Colonic mucosa (tissue), 4 donors: ENCODE measurements at regions not wholly inside any gene's neighbourhood (a gene's known extent, or its start where the extent isn't known, plus 50 kb on each side); places are given as distances from the start of the nearest gene placed in this dataset.

Experiments
- DNase-seq: peaks from one replicate; pipeline ENCODE4 v3.0.0-alpha.2; 2020
- H3K27ac ChIP-seq: fragments of 200-600 bp; one replicate; pipeline ENCODE4 v1.8.0; 2021
- H3K27me3 ChIP-seq: fragments of 200-600 bp; one replicate; pipeline ENCODE4 v1.8.0; 2021
- H3K36me3 ChIP-seq: fragments of 200-600 bp; one replicate; pipeline ENCODE4 v1.8.0; 2021
- H3K4me1 ChIP-seq: fragments of 200-600 bp; one replicate; pipeline ENCODE4 v1.8.0; 2021; ENCODE audit warnings: mild to moderate bottlenecking
- H3K4me3 ChIP-seq: fragments of 200-600 bp; one replicate; pipeline ENCODE4 v1.8.0; 2021
- H3K9ac ChIP-seq, 2 donors: one replicate each; pipeline ENCODE4 v1.7.0; 2013; ENCODE audit warnings: control low read depth in 2 of 2, low read depth in 2 of 2, low read length in 2 of 2
- H3K9me3 ChIP-seq: fragments of 200-600 bp; one replicate; pipeline ENCODE4 v1.8.0; 2021
- CTCF ChIP-seq: fragments of 200-600 bp; IDR thresholded peaks from one replicate; pipeline ENCODE4 v1.8.0; 2022; ENCODE audit warnings: antibody characterized with exemption, mild to moderate bottlenecking
- intact Hi-C: fragments of 100-400 bp; cut with DNase I; formaldehyde crosslinking; loops from one replicate; pipeline ENCODE4 v1.14.1; 2022
- donor health status: healthy.
- donor health status: DM: no; HTN: no; CAD: no.
- donor health status: DM: no; HTN: no; CAD: no.

GRCh38 chr9:36728651-36729520 lies 156.2 kb downstream of the MELK start:
- Histone ChIP-seq H3K9ac (no peak overlapping the region), H3K4me1 (no peaks in the 10 kb centered on the region), H3K27ac (no peak overlapping the region), H3K27me3 (no peaks in the 10 kb centered on the region), H3K9me3 (no peaks in the 10 kb centered on the region), H3K4me3 (no peak overlapping the region), H3K36me3 (no peaks in the 10 kb centered on the region)
- peak; percentile 75 for TF ChIP-seq CTCF
- intact Hi-C loops: loop anchor here (5.0 kb wide), 1 partner anchor 97 kb away; no protein-coding TSS in a partner anchor
- peak; percentile 80 for DNase-seq

GRCh38 chr9:36729906-36730305 lies 157.2 kb downstream of the MELK start:
- H3K27me3 ChIP-seq: no peaks in the 10 kb centered on the region
- DNase-seq: no peak
- no peak overlapping the region for H3K9ac ChIP-seq
- no peaks in the 10 kb centered on the region for H3K9me3 ChIP-seq
- H3K4me3 ChIP-seq: no peak overlapping the region
- no peak overlapping the region for H3K27ac ChIP-seq
- TF ChIP-seq CTCF: no peak
- intact Hi-C loops: loop anchor here (5.0 kb wide), 1 partner anchor 98 kb away; no protein-coding TSS in a partner anchor
- no peaks in the 10 kb centered on the region for H3K4me1 ChIP-seq
- H3K36me3 ChIP-seq: no peaks in the 10 kb centered on the region

- no peak for DNase-seq
- intact Hi-C loops: no loop called here
- Histone ChIP-seq H3K27me3 (no peaks in the 10 kb centered on the region), H3K9ac (no peak overlapping the region), H3K9me3 (no peaks in the 10 kb centered on the region), H3K36me3 (no peaks in the 10 kb centered on the region), H3K27ac (no peak overlapping the region), H3K4me1 (no peaks in the 10 kb centered on the region), H3K4me3 (no peak overlapping the region)
- TF ChIP-seq CTCF: no peak
These were observed 157.7 kb downstream of the MELK start for GRCh38 chr9:36730414-36730813.

- Histone ChIP-seq H3K27ac (no peak overlapping the region), H3K4me3 (no peak overlapping the region), H3K9ac (no peak overlapping the region), H3K4me1 (no peaks in the 10 kb centered on the region), H3K27me3 (no peaks in the 10 kb centered on the region), H3K36me3 (no peaks in the 10 kb centered on the region), H3K9me3 (no peaks in the 10 kb centered on the region)
- intact Hi-C loops: no loop called here
- no peak for TF ChIP-seq CTCF
- DNase-seq: no peak
These were observed 158.6 kb downstream of the MELK start for GRCh38 chr9:36731068-36731956.

GRCh38 chr9:36734737-36735136 lies 162.0 kb downstream of the MELK start:
- intact Hi-C loops: no loop called here
- no peak overlapping the region for H3K9ac ChIP-seq
- DNase-seq: no peak
- H3K4me3 ChIP-seq: no peak overlapping the region
- peaks cover 12% of the 10 kb centered on the region for H3K27me3 ChIP-seq
- no peaks in the 10 kb centered on the region for H3K4me1 ChIP-seq
- no peak for TF ChIP-seq CTCF
- no peak overlapping the region for H3K27ac ChIP-seq
- H3K9me3 ChIP-seq: no peaks in the 10 kb centered on the region
- no peaks in the 10 kb centered on the region for H3K36me3 ChIP-seq
